Smooth muscle cell (in vitro differentiated cells): ENCODE measurements at regions not wholly inside any gene's neighbourhood (a gene's known extent, or its start where the extent isn't known, plus 50 kb on each side); places are given as distances from the start of the nearest gene placed in this dataset.
"Not testable (repeated sequence)": the region's sequence is repeated elsewhere in the genome, so short reads cannot be mapped to it uniquely, and the experiment has no call there.

Experiments
- DNase-seq: peaks from one replicate; lab custom pipeline; 2025; ENCODE audit not compliant: unreplicated experiment; lab: John Stamatoyannopoulos, UW
- H2AFZ ChIP-seq: fragments of 200-600 bp; sonication (generic); 2 replicates; pipeline ENCODE4 v1.6.0; 2016; ENCODE audit warnings: antibody characterized with exemption, low read depth, mild to moderate bottlenecking
- H3F3A ChIP-seq: fragments of 200-600 bp; sonication (generic); 2 replicates; pipeline ENCODE4 v1.6.0; 2017; ENCODE audit warnings: antibody characterized with exemption, low read depth
- H3K27ac ChIP-seq: fragments of 200-600 bp; sonication (generic); 2 replicates; pipeline ENCODE4 v1.5.1; 2016; ENCODE audit warnings: low read depth, mild to moderate bottlenecking
- H3K27me3 ChIP-seq: fragments of 200-600 bp; sonication (generic); 2 replicates; pipeline ENCODE4 v1.6.1; 2016; ENCODE audit warnings: low read depth, mild to moderate bottlenecking
- H3K36me3 ChIP-seq: fragments of 200-600 bp; sonication (generic); 2 replicates; pipeline ENCODE4 v1.5.1; 2016; ENCODE audit warnings: low read depth
- H3K4me1 ChIP-seq: fragments of 200-600 bp; sonication (generic); 2 replicates; pipeline ENCODE4 v1.5.1; 2016; ENCODE audit warnings: low read depth
- H3K4me2 ChIP-seq: fragments of 200-600 bp; sonication (generic); 2 replicates; pipeline ENCODE4 v1.6.0; 2016; ENCODE audit warnings: mild to moderate bottlenecking
- H3K4me3 ChIP-seq: fragments of 200-600 bp; sonication (generic); 2 replicates; pipeline ENCODE4 v1.5.1; 2016; ENCODE audit warnings: mild to moderate bottlenecking
- H3K79me2 ChIP-seq: fragments of 200-600 bp; sonication (generic); 2 replicates; pipeline ENCODE4 v1.6.0; 2016; ENCODE audit warnings: low read depth, mild to moderate bottlenecking
- H3K9ac ChIP-seq: fragments of 200-600 bp; sonication (generic); 2 replicates; pipeline ENCODE4 v1.6.0; 2016; ENCODE audit warnings: low read depth
- H3K9me3 ChIP-seq: fragments of 200-600 bp; sonication (generic); replicated peaks from 2 replicates; pipeline ENCODE4 v1.5.1; 2016; ENCODE audit warnings: low read depth
- H4K20me1 ChIP-seq: fragments of 200-600 bp; sonication (generic); 2 replicates; pipeline ENCODE4 v1.6.0; 2016; ENCODE audit warnings: low read depth
- WGBS: methylation state at CpG from one replicate; pipeline ENCODE4 v1.1.7; 2016; ENCODE audit warnings: low lambda C conversion rate; 5-methylcytosine and 5-hydroxymethylcytosine counted together
- TF ChIP-seq, protein P1 (sequence below): fragments of 200-600 bp; sonication (generic); IDR thresholded peaks from 2 replicates; pipeline ENCODE4 v1.5.1; 2017; ENCODE audit warnings: borderline replicate concordance, mild to moderate bottlenecking, antibody characterized with exemption; ENCODE audit not compliant: insufficient read depth, poor library complexity, severe bottlenecking

DNA sequence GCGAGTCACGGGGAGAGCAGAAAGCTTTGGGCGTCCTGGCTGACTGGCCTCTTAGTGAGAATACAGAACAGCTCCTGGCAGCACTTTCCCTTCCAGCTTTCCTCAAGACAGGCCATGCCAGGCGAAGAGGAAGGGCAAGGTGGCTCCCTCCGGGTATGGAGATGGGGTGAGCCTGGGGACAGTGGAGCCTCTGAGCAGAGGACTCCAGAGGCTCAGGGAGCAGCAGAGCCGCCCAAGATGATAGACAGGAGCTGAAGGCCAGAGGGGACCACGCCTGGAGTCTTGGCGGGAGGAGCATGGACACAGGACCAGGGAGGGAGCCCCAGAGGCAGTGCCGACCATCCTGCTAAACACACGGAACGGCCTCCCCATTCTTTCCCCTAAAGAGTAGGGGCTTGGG is 229.1 kb downstream of the TM9SF2 start:
- H3K4me2 ChIP-seq, result no peak overlapping the region
- H3K9ac ChIP-seq, result no peak overlapping the region
- no peak overlapping the region for H3K27ac ChIP-seq
- H4K20me1 ChIP-seq, result no peaks in the 10 kb centered on the region
- TF ChIP-seq, protein P1, sequence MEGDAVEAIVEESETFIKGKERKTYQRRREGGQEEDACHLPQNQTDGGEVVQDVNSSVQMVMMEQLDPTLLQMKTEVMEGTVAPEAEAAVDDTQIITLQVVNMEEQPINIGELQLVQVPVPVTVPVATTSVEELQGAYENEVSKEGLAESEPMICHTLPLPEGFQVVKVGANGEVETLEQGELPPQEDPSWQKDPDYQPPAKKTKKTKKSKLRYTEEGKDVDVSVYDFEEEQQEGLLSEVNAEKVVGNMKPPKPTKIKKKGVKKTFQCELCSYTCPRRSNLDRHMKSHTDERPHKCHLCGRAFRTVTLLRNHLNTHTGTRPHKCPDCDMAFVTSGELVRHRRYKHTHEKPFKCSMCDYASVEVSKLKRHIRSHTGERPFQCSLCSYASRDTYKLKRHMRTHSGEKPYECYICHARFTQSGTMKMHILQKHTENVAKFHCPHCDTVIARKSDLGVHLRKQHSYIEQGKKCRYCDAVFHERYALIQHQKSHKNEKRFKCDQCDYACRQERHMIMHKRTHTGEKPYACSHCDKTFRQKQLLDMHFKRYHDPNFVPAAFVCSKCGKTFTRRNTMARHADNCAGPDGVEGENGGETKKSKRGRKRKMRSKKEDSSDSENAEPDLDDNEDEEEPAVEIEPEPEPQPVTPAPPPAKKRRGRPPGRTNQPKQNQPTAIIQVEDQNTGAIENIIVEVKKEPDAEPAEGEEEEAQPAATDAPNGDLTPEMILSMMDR, result no peak
- H3K9me3 ChIP-seq, result no peaks in the 10 kb centered on the region
- H2AFZ ChIP-seq, result no peak overlapping the region
- no peaks in the 10 kb centered on the region for H3F3A ChIP-seq
- H3K4me3 ChIP-seq, result no peak overlapping the region
- WGBS, result 94% methylated on average over 9 of the region's 11 CpGs
- DNase-seq, result no peak
- no peaks in the 10 kb centered on the region for H3K36me3 ChIP-seq
- H3K79me2 ChIP-seq, result no peaks in the 10 kb centered on the region
- peaks cover 48% of the 10 kb centered on the region for H3K4me1 ChIP-seq
- no peaks in the 10 kb centered on the region for H3K27me3 ChIP-seq

DNA sequence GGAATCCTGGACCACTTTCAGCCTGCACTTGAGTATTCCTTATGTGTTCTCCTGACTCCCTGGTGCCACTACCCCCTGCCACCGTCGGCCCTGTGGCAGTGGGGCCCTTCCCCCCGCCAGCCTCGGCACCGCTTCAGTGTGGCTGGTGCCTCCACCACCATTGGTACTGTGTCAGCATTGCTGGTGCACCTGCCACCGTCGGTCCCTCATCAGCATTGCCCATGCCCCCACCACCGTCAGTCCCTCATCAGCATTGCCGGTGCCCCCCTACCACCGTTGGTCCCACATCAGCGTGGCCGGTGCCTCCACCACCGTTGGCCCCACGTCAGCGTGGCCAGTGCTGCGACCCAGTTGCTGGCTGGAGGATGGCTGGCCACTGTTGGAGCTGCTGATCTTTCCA is 228.5 kb downstream of the TM9SF2 start:
- Histone ChIP-seq H3K4me3 (no peak overlapping the region), H3K4me1 (peaks cover 53% of the 10 kb centered on the region), H2AFZ (no peak overlapping the region), H3K27me3 (no peaks in the 10 kb centered on the region), H4K20me1 (no peaks in the 10 kb centered on the region), H3F3A (no peaks in the 10 kb centered on the region), H3K79me2 (no peaks in the 10 kb centered on the region), H3K4me2 (no peak overlapping the region), H3K9ac (no peak overlapping the region), H3K27ac (no peak overlapping the region), H3K9me3 (no peaks in the 10 kb centered on the region), H3K36me3 (no peaks in the 10 kb centered on the region)
- 95% methylated on average over 16 of the region's 16 CpGs for WGBS
- DNase-seq, result no peak
- TF ChIP-seq, protein P1, result no peak

DNA sequence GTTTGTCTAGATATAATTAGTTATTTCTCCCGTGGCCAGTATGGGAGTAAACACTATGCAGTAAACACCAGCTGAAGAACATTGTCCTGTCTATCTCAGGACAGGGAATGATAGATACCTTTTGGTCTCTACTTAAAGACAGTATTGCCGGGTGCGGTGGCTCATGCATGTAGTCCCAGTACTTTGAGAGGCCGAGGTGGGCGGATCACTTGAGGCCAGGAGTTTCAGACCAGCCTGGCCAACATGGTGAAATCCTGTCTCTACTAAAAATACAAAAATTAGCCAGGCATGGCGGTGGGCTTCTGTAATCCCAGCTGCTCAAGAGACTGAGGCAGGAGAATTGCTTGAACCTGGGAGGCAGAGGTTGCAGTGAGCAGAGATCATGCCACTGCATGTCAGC is 226.4 kb downstream of the TM9SF2 start:
- H3F3A ChIP-seq, H3K9me3 ChIP-seq, H3K4me2 ChIP-seq, H3K79me2 ChIP-seq, H2AFZ ChIP-seq, H3K9ac ChIP-seq, H3K36me3 ChIP-seq, H4K20me1 ChIP-seq, DNase-seq, H3K27me3 ChIP-seq, H3K4me3 ChIP-seq, H3K27ac ChIP-seq: not testable (repeated sequence)
- 91% methylated on average over 6 of the region's 6 CpGs for WGBS
- peaks cover 59% of the 10 kb centered on the region for H3K4me1 ChIP-seq

GRCh38 chr13:99726282-99726894 is 225.1 kb downstream of the TM9SF2 start:
- no peaks in the 10 kb centered on the region for H3K9me3 ChIP-seq
- no peak overlapping the region for H3K4me2 ChIP-seq
- no peaks in the 10 kb centered on the region for H3K27me3 ChIP-seq
- no peak overlapping the region for H3K9ac ChIP-seq
- no peaks in the 10 kb centered on the region for H3F3A ChIP-seq
- no peak overlapping the region for H3K4me3 ChIP-seq
- WGBS, result 82% methylated on average over 10 of the region's 10 CpGs
- DNase-seq, result no peak
- TF ChIP-seq, protein P1, result no peak
- peaks cover 66% of the 10 kb centered on the region for H3K4me1 ChIP-seq
- no peaks in the 10 kb centered on the region for H4K20me1 ChIP-seq
- H3K79me2 ChIP-seq, result no peaks in the 10 kb centered on the region
- no peak overlapping the region for H2AFZ ChIP-seq
- H3K27ac ChIP-seq, result no peak overlapping the region
- H3K36me3 ChIP-seq, result no peaks in the 10 kb centered on the region
